ENCODE measurements at regions not wholly inside any gene's neighbourhood (a gene's known extent, or its start where the extent isn't known, plus 50 kb on each side); places are given as distances from the start of the nearest gene placed in this dataset.

DNA sequence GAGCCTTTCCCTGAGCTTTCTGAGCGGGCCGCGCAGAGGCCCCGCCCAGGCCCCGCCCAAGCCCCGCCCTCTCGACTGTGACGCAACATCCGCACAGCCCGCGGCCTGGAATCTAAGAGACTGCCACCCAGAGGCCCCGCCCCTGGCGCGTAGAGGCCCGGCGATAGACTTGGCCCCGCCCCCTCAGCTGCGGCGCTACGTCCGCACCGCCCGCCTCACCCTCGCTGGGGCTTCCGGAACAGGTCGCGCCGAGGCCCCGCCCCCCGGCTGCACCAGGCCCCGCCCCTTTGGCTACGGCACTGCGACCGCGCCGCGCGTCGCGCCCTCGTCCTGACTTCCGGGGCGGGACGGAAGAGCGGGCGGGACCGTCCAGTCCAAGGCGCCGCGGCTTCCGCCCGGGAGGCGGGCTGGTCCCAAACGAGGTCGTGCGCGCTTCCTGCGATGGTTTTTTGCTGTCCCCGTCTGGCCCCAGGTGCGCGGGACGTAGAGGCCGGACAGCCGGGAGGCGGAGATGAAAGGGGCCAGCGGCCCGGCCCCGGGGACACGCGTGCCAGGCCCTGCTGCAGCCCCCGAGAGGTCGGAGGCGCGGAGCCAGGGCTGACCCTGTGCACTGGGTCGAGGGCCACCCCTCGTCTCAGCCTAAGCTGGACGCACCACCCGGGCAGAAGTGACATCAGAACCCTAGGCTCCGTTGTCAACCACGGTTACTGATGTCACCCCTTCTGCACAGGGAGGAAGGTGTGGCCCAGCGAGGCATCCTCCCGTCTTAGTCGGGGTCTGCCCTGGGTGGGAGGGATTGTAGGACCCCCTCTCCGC is 59.0 kb upstream of the WNT7B start:
- Mint-ChIP-seq H3K4me1 (peaks cover 7 to 11% of the 10 kb centered on the region in 2 donors), H3K36me3 (no peaks in the 10 kb centered on the region), H3K9me3 (no peaks in the 10 kb centered on the region), H3K4me3 (peak overlapping the region; percentile 88 to 89), H3K27me3 (no peaks in the 10 kb centered on the region), H3K27ac (peak overlapping the region; percentile 96)
- ATAC-seq (replicated peaks) (peak; percentile 94 to 96), DNase-seq (peak; percentile 99)

DNA sequence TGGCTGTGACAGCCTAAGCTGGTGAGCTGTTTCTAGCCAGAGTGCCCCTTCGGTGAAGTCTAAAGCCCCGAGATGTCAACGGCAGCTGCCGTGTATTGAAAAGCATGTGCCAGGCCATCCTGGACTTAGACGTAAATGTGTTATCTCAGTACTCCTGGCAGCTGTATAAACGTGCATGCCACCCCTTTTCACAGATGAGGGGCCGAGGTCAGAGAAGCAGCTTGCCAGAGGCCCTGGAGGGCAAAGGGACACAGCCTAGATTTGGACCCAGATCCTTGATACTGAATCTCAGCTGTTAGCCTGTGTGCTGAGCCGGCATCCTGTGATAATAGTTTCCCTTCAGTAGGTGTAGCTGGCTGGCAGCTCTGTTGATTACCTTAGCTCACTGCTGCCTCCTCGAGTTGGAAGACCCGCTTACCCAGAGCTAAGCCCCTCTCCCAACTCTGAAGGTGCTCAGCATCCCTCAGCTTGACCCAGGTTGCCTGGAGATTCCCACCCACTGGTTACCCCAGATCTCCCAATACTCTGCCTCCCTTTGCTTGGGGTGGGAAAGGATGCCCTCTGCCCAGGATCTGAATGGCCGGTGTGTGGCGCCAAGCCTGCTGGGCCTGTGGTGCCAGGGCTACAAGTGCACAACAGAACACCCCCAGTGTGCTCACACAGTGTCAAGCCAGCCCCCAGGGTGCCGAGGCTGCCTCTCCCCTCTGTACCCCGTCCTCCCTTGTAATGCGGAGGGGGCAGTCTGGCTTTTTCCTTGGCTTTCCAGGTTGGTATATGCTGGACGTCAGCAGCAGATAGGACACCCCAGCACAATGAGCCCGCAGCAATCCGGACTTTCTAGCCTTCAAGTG is 59.8 kb upstream of the WNT7B start:
- Mint-ChIP-seq H3K9me3 (no peaks in the 10 kb centered on the region), H3K36me3 (no peaks in the 10 kb centered on the region), H3K27me3 (no peaks in the 10 kb centered on the region), H3K27ac (peak overlapping the region; percentile 96), H3K4me1 (peaks cover 7 to 11% of the 10 kb centered on the region in 2 donors), H3K4me3 (peak overlapping the region; percentile 88 to 89)
- DNase-seq (no peak), ATAC-seq (replicated peaks) (peak; percentile 11 to 25)

DNA sequence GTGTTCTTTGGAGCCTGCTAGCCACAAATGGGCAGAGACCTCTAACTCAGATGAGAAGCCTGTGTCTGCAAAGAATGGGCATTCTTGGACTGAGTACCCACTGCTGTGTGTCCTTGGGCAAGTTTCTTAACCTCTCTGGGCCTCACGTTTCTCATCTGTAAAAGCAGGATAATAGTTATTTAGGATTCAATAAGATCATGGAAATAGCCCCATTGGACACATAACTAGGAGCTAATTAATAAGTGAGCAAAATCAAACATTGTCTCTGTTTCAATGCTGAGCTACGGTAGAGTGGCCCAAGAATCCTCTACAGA is 61.2 kb upstream of the WNT7B start:
- no peak for ATAC-seq (replicated peaks)
- peaks cover 7 to 11% of the 10 kb centered on the region in 2 donors for H3K4me1 Mint-ChIP-seq
- no peak overlapping the region for H3K4me3 Mint-ChIP-seq
- H3K27me3 Mint-ChIP-seq, result no peaks in the 10 kb centered on the region
- H3K27ac Mint-ChIP-seq, result no peak overlapping the region
- DNase-seq, result no peak
- no peaks in the 10 kb centered on the region for H3K9me3 Mint-ChIP-seq
- H3K36me3 Mint-ChIP-seq, result no peaks in the 10 kb centered on the region

DNA sequence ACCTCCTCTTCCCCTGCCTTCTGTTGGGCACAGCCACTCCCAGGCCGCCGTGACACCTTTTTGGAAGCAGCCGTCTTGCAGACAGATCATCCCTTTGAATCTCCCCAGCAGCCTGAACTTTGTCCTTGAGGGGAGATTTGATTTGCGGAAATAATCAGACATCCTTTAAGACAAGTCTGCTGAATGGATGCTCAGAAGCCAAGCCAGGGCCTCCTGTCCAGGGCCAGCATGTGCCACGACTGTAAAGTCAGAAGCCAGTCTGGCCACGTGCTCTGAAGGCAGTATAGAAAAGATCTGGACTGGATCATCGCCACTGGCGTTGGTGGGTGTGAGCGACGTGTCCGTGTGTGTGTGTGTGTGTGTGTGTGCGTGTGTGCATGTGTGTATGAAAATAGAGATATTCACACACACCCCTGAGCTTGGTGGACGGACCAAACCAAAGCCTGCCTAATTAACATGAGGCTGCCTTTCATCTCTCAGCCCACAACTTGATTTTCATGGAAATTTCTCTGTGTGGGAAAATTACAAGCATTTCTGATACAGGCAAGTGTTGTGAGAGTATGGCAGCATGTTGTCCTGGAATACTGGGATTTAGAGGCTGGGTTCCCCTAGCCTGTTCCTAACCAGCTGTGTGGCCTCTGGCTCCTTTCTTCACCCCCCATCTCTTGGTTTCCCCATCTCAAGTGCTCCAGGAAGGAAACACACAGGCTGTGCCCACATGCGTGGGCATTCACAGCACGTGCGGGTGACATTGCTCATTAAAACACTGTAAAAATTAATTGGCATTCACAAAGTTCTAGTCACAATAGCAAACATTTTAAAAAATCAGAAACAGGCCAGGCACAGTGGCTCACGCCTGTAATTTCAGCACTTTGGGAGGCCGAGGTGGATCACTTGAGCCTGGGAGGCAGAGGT is 61.8 kb upstream of the WNT7B start:
- no peak for ATAC-seq (replicated peaks)
- Mint-ChIP-seq H3K27me3 (no peaks in the 10 kb centered on the region), H3K36me3 (no peaks in the 10 kb centered on the region), H3K9me3 (no peaks in the 10 kb centered on the region), H3K27ac (no peak overlapping the region), H3K4me1 (peaks cover 8 to 15% of the 10 kb centered on the region in 2 donors), H3K4me3 (no peak overlapping the region)
- no peak for DNase-seq

DNA sequence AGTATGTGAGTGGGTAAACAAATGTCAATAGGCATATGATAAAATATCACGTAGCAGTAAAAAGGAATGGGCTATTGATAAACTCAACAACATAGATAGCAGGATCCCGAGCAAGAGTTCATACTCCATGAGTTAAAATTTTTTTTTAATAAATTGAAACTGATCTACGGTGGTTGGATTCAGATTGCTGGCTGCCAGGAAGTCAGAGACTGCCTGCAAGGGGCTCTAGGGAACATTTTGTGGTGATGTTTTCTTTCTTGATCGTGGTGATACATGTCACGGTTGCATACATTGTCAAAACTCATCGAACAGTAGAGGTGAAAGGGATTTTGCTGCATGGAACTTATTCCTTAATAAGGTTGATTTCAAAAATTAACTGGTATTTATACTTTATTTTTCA is 62.6 kb upstream of the WNT7B start:
- H3K4me3 Mint-ChIP-seq, result no peak overlapping the region
- no peaks in the 10 kb centered on the region for H3K27me3 Mint-ChIP-seq
- no peak overlapping the region for H3K27ac Mint-ChIP-seq
- H3K36me3 Mint-ChIP-seq, result no peaks in the 10 kb centered on the region
- ATAC-seq (replicated peaks) (no peak), DNase-seq (no peak)
- H3K9me3 Mint-ChIP-seq, result no peaks in the 10 kb centered on the region
- peaks cover 13 to 22% of the 10 kb centered on the region in 2 donors for H3K4me1 Mint-ChIP-seq

DNA sequence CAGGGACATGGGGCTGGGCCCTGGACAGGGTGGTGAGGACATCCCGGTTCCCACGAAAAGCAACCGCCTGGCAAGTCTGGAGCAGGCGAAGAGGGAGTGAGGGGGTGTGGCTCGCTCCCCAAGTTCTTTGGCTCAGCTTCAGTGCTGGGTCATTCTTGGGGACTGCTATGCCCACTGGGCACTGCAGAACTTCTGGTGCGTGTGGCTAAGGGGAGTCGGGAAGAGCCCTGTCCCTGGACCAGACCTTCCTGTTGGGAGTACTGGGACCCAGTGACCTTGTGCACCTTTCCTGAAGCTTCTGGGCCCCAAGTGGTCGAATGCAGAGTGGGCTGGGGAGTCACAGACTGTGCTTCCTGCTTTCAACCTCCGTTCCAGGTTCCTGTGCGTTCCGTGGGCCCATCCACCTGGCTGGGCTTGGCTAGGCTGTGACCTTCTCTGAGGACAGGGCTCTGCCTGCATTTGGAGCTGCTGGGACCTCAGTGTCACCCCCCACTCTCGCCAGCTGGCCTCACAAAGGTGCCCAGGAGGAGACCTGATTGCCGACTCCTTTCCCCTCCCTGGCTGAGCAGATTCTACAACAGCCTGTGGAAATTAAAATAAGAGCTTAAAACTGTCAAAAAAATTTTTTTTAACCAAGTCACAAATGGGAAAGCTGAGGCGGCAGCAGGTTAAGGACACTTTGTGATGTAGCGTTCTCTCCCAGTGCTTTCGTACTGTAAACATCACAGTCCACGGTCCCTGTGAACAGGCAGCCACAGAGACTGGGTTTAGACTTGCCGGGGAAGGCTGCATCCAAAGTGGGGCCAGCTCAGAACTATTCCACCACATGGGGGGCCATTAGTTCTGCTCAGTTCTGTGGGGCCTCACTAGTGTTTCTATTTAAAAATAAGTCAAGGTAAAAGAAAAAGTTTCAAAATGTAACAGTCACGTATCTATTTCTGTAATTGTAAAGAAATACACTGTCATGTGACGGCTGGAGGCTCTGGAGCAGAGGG is 63.8 kb upstream of the WNT7B start:
- Mint-ChIP-seq H3K4me3 (no peak overlapping the region), H3K36me3 (no peaks in the 10 kb centered on the region), H3K4me1 (peaks cover 15 to 29% of the 10 kb centered on the region in 2 donors), H3K27me3 (no peaks in the 10 kb centered on the region), H3K9me3 (no peaks in the 10 kb centered on the region), H3K27ac (no peak overlapping the region)
- DNase-seq (no peak), ATAC-seq (replicated peaks) (no peak)

DNA sequence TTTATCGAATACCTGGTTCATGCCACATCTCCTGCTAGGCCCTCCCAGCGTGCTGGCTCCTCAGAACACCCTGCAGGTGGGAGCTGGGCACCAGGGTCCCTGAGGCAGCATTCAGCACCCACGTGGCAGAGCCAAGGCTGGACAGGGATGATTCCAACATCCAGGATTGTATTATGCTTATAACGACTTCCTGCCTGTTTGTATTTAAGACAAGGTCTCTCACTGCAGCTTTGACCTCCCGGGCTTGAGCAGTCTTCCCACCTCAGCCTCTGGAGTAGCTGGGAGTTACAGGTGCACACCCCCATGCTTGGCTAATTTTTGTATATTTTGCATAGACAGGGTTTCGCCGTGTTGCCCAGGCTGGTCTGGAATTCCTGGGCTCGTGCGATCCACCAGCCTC is 64.7 kb upstream of the WNT7B start:
- ATAC-seq (replicated peaks) (no peak), DNase-seq (no peak)
- no peaks in the 10 kb centered on the region for H3K9me3 Mint-ChIP-seq
- H3K4me3 Mint-ChIP-seq, result no peak overlapping the region
- H3K27me3 Mint-ChIP-seq, result no peaks in the 10 kb centered on the region
- H3K36me3 Mint-ChIP-seq, result no peaks in the 10 kb centered on the region
- no peak overlapping the region for H3K27ac Mint-ChIP-seq
- peaks cover 22 to 34% of the 10 kb centered on the region in 2 donors for H3K4me1 Mint-ChIP-seq

DNA sequence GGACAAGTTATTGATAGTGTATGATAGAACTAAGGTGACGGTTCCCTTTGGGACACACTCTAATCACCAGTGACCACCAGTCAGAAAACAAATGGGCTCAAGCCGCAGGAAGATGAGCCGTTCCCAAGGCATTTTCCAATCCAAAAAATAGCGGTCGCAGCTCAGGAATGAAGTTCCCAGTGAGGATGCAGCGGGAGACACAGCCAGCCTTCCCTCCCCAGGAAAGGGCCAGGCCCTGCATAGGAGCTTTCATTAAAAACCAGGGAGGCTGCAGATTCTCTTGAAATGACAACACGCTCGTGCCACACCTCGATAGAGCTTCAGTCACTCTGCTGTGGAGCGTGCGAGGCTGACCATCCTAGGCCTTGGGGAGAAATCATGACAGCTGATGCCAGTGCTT is 65.8 kb upstream of the WNT7B start:
- ATAC-seq (replicated peaks) (no peak), DNase-seq (no peak)
- H3K4me1 Mint-ChIP-seq, result peaks cover 19 to 34% of the 10 kb centered on the region in 2 donors
- no peaks in the 10 kb centered on the region for H3K9me3 Mint-ChIP-seq
- H3K27ac Mint-ChIP-seq, result no peak overlapping the region
- no peak overlapping the region for H3K4me3 Mint-ChIP-seq
- H3K36me3 Mint-ChIP-seq, result no peaks in the 10 kb centered on the region
- no peaks in the 10 kb centered on the region for H3K27me3 Mint-ChIP-seq

DNA sequence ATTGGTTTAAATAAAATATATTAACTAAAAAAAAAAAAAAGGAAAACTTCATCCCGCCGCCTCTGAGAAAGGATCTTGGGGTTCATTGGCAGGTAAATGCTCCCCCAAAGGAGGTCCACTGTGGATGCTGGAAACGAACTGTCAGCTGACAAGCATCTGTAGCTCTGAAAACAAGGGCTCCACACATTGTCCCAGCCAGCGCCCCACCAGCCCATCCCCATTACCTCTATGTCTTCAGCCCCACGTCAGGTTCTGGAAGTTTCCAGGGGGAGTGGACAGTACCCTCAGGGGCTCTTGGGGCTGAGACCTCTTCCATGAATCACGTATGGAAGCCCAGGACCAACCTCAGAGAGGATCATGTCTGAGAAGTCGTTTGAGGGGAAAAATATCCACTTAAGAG is 66.4 kb upstream of the WNT7B start:
- Mint-ChIP-seq H3K27ac (peak overlapping the region; percentile 92), H3K36me3 (no peaks in the 10 kb centered on the region), H3K9me3 (no peaks in the 10 kb centered on the region), H3K4me3 (peak overlapping the region; percentile 85 to 86), H3K4me1 (peaks cover 22 to 34% of the 10 kb centered on the region in 2 donors), H3K27me3 (no peaks in the 10 kb centered on the region)
- no peak for ATAC-seq (replicated peaks)
- no peak for DNase-seq

DNA sequence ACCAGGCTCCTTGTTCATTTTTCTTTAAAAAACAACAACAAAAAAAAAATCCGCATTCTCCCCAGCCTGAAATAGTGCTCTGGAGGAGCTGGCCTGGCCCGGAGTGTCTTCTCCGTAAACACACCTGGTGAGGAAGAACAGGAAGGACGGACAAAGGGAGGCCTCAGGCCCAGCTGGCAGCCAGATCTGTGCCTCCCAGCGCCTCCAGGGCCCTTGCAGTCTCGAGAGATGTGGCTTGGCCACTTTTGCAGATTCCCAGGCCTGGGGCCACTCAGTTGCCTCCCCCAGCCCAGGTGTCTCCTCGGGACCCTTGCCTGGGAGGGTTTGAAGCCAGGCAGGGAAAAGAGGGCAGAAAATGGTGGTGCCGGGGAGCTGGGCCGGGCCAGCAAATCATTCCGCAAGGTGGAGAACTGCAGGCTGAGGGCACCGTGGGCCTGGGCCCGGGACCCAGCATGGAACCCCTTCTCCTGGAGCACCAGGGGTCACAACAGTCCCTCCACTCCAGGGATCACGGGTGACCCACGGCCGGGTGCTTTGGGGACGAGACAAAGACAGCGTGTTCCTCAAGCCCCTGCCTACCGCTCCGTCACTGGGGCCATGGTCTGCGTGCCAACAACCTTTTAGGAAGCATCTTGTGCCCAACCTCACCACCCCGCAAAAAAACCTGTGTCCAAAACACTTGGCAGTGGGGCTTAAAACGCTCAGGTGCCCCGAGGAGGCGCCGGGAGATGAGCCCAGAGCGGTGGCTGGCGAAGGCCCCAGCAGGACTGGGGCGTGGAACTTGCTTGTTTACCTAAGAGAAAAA is 67.1 kb upstream of the WNT7B start:
- Mint-ChIP-seq H3K27ac (peak overlapping the region; percentile 92), H3K4me3 (peak overlapping the region; percentile 85 to 86), H3K9me3 (no peaks in the 10 kb centered on the region), H3K27me3 (no peaks in the 10 kb centered on the region), H3K4me1 (peaks cover 20 to 34% of the 10 kb centered on the region in 2 donors), H3K36me3 (no peaks in the 10 kb centered on the region)
- ATAC-seq (replicated peaks) (peak; percentile 55 to 63), DNase-seq (no peak)

DNA sequence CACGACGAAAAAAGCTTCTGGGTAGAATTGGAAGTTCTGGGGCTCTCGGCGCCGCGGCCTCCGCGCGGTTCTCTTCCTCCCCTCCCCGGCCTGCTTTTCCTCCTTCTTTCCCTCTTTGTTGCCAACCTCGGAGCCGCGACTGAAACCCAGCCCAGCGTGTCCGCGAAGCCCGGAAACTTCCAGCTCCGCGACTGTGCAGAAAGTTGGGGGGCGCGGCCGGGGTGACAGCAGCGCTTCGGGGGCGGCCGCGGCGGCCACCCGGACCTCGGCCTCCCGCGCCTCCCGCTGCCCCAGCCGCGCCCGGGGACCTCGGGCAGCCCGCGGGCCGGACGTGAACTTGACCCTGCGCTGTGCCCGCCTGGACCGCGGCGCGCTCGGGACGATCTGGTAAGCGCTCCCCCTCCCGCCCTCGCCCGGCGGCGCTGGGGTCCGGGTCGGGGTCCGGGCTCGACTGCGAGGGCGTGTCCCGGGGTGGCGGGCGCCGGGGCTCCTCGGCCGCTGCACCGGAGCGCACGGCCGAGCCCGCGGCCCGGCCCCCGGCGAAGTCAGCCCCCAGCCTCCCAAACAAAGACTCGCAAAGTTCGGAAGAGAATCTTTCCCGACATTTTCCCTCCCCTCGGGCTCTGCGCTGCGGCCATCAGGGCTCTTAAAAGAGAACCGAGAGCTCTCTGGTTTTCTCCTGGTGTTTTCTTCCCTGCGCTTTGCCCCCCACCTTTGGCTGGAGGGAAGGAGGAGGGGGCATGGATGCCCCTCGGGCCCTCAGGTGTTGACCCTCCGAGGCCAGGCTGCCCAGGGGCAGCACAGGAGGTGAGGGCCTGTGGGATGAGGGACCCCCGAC is 67.9 kb upstream of the WNT7B start:
- Mint-ChIP-seq H3K27ac (peak overlapping the region; percentile 92), H3K4me3 (peak overlapping the region; percentile 85 to 86), H3K27me3 (no peaks in the 10 kb centered on the region), H3K36me3 (no peaks in the 10 kb centered on the region), H3K4me1 (peaks cover 22 to 36% of the 10 kb centered on the region in 2 donors), H3K9me3 (no peaks in the 10 kb centered on the region)
- no peak for DNase-seq
- peak; percentile 41 to 51 for ATAC-seq (replicated peaks)
